GM21786 (cell line): ENCODE measurements at regions not wholly inside any gene's neighbourhood (a gene's known extent, or its start where the extent isn't known, plus 50 kb on each side); places are given as distances from the start of the nearest gene placed in this dataset.
"Not testable (repeated sequence)": the region's sequence is repeated elsewhere in the genome, so short reads cannot be mapped to it uniquely, and the experiment has no call there.

Experiments used
- ATAC-seq: cut with Tn5 transposase; IDR thresholded peaks from one replicate; pipeline ENCODE4 v1.9.1; 2021; ENCODE audit not compliant: unreplicated experiment

GRCh38 chr1:104018922-104019674, 269.4 kb downstream of the AMY1C start:
- no peak for ATAC-seq

DNA sequence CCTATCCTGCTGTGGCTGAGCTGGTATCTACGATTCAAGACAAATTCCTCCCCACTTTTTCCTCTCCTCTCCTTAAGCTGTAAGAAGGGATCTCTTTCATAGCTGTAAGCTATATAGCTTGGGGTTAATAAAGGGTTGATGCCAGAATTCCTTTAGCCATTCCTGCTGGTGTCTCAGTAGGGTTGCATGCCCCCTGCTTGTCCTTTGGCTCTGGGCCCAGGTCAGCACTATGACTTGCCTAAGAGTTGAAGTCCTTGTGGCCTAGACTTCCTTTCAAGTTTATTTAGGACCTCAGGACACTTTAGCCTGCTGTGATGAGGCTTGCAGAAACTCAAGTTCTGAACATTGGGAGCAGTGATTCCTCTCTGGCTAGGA, 270.0 kb downstream of the AMY1C start:
- no peak for ATAC-seq

- ATAC-seq, result peak; percentile 64
Observed at GRCh38 chr1:104028416-104029035, 278.8 kb downstream of the AMY1C start.

GRCh38 chr1:104029456-104029970, 279.8 kb downstream of the AMY1C start:
- no peak for ATAC-seq

DNA sequence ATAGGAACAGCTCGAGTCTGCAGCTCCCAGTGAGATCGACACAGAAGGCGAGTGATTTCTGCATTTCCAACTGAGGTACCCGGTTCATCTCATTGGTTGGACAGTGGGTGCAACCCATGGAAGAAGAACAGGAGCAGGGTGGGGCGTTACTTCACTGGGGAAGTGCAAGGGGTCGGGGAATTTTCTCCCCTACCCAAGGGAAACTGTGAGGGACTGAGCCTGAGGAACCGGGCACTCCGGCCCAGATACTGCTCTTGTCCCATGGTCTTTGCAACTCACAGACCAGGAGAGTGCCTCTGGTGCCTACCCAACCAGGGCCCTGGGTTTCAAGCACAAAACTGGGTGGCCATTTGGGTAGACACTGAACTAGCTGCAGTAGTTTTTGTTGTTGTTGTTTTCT, 307.1 kb downstream of the AMY1C start:
- no peak for ATAC-seq

GRCh38 chr1:104057219-104057898, 307.7 kb downstream of the AMY1C start:
- not testable (repeated sequence) for ATAC-seq

- ATAC-seq, result not testable (repeated sequence)
Observed at GRCh38 chr1:104061637-104062036, 311.9 kb downstream of the AMY1C start.

GRCh38 chr1:104064399-104064798, 314.7 kb downstream of the AMY1C start:
- no peak for ATAC-seq

DNA sequence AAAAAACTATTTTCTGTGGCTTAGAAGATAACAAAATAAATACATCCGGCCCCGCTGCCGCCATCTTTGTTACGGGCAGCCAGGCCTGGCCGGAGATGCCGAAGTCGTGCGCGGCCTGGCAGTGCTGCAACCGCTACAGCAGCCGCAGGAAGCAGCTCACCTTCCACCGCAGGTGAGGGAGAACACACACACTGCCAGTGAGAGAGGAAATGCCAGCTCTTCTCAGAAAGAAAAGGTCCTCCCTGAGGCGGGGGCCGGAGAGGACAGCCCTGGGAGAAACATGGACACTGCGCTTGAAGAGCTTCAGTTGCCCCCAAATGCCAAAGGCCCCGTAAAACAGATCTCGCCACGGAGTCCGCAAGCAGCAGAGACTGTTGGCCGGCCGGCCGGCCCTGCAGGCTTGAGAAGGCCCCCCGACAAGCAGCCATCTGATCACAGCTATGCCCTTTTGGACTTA, 323.2 kb downstream of the AMY1C start:
- no peak for ATAC-seq

DNA sequence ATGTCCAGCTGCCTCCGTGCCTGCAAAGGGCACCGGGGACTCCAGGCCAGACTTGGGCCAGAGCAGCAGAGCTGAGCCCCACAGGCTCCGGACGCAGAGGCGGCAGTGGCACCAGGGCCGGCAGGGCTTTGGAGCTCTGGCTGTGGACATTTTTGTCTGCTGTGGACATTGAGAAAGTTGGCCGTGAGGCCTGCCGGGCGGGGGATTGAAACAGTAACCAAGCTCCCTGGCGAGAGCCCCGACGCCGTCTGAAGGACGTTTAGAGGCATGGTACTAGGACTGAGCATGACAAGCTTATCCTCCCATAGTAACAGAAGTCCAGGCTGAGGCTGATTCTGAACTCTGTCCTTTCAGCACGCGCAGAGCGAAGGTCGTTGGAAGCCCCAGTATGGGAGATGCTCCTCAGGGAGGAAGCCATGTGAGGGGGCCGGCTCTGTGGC, 323.8 kb downstream of the AMY1C start:
- ATAC-seq, result no peak

GRCh38 chr1:104082221-104082620, 332.5 kb downstream of the AMY1C start:
- ATAC-seq, result no peak

DNA sequence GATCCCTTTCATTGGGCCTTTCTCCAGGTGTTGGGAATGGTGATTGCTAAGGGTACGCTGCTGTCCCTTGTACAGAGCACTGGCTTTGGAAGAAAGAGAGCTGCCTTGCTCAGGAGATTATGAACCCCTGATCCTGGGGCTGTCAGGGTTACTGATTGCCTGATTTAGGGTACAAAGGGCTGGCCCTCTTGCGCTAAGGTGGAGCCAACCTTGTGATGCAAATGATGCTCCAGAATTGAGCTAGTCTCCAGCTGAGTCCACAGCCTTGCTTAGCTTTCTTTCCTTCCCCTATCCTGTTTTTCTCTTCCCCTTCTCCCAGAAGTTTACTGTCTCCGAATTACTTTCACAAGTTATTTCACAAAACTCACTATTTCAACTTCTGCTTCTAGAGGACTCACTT, 334.7 kb downstream of the AMY1C start:
- ATAC-seq, result no peak

GRCh38 chr1:104092698-104093097, 343.0 kb downstream of the AMY1C start:
- no peak for ATAC-seq

DNA sequence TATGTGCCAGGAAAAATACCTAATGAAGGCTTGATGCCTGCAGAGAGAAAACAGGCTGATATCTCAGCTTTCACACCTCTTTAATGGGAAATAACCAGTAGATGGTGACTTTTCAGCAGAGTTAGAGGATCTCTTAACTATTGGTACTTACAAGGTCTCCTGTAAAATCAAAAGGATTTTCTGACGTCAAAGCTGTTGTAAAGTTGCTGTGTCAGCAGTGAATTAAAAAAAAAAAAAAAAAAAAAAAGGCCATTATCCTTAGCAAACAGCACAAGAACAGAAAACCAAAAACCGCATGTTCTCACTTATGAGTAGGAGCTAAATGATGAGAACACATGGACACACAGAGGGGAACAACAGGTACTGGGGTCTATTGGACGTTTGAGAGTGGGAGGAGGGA, 349.1 kb downstream of the AMY1C start:
- ATAC-seq, result no peak

DNA sequence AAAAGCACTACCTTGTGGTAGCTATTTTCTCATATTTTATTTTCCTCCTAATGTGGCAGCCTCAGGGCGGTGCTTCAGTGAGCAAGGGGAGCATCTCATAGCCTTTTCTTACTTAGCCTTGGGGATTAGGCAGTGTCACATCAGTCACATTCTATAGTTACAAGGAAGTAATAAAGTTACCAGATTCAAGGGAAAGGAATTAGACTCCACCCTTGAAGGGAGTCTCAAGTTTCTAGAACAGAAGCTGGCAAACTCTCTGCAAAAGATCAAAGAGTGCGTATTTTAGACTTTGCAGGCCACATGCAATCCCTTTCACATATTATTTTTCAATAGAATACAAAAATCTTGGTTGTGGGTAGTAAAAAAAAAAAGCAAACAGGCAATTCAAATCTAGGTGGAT, 350.4 kb downstream of the AMY1C start:
- ATAC-seq, result no peak

DNA sequence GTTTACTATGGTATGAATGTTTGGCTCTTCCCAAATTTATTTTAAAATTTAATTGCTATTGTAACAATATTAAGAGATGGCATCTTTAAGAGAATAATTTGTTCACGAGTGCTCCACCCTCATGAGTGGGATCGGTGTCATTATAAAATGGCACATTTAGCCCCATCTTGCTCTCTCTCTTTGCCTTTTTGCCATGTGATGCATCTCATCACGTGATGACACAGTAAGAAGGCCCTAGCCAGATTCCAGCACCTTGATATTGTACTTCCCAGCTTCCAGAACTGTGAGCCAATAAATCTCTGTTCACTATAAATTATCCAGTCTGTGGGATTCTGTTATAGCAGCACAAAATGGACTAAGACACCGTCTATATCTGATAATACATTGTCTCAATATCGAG, 355.8 kb downstream of the AMY1C start:
- no peak for ATAC-seq

DNA sequence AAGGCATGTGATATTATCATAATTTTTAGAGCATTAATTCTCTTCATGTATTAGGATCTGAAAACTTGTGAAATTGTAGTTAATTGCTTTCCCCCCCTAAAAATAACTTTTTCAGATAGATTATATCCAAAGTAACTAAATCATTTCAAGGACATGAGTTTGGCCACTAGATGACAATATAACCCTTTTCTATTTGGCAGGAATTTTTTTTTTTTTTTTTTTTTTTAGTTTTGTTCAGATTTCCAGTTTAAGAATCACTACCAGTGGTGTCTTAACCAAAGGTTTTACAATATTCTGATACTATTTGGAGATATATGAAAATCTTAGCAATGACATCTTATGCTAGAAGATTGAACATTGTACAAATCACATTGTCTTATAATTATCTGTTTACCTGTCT, 370.8 kb downstream of the AMY1C start:
- no peak for ATAC-seq

GRCh38 chr1:104121271-104121670, 371.6 kb downstream of the AMY1C start:
- ATAC-seq, result no peak

DNA sequence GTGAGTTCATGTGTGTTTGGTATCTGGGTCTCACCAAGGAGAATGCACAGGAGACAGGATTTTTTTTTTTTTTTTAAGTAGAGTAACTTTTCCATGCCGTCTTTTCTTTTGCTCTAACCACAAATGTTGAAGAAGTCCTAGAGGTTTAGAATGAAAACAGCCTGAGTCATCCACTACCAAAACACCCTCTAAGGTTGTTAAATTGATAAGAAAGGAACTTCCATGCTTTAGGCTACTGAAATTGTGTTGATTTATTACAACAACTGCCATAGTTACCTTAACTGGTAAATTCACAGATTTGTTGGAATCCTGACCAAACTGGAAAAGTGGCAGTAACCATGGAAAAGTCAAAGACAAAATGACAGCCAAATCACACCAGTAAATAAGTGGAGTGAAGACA, 375.6 kb downstream of the AMY1C start:
- ATAC-seq, result no peak

GRCh38 chr1:104125970-104126369, 376.3 kb downstream of the AMY1C start:
- ATAC-seq, result no peak

GRCh38 chr1:104132382-104132973, 382.8 kb downstream of the AMY1C start:
- ATAC-seq, result peak; percentile 78
